ENCODE measurements at regions not wholly inside any gene's neighbourhood (a gene's known extent, or its start where the extent isn't known, plus 50 kb on each side); places are given as distances from the start of the nearest gene placed in this dataset.

DNA sequence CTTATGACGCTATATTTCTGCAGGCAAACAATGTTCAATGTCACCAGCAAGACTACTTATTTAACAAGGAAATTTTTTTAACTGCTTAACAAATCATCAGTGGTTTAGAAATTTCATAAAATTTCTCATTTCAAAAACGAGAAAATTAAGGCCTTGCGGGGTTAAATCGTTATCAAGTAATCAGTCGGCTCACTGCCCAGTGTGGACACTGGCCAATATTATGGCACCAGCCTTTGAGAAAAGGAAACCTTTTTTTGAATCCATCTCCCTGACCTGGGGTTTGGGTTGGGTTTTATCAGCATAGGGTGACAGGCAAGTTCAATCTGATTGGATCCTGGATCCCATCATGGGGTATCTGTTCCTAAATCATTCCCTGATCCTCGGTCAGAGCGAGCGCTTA, 461.2 kb downstream of the SETD4 start:
- TF ChIP-seq ZBTB7A (IDR thresholded peaks at IDR 0.05; ENCODE audit: low read depth) (no peak), RAD21 (IDR thresholded peaks at IDR 0.05; ENCODE audit: low read depth) (no peak), YY1 (IDR thresholded peaks at IDR 0.05; ENCODE audit: low read depth) (no peak), FOXM1 (IDR thresholded peaks at IDR 0.05; ENCODE audit: borderline replicate concordance, low read depth) (no peak), TCF12 (IDR thresholded peaks at IDR 0.05; ENCODE audit: low read depth) (no peak), TEAD4 (IDR thresholded peaks at IDR 0.05) (no peak), TAF1 (IDR thresholded peaks at IDR 0.05; ENCODE audit: low read depth) (no peak), CEBPB (IDR thresholded peaks at IDR 0.05) (no peak), EP300 (IDR thresholded peaks at IDR 0.05; ENCODE audit: borderline replicate concordance) (no peak), NFIC (IDR thresholded peaks at IDR 0.05) (no peak), CREB1 (IDR thresholded peaks at IDR 0.05; ENCODE audit: low read depth) (no peak), EGR1 (IDR thresholded peaks at IDR 0.05) (no peak)
- TF ChIP-seq, protein P1, sequence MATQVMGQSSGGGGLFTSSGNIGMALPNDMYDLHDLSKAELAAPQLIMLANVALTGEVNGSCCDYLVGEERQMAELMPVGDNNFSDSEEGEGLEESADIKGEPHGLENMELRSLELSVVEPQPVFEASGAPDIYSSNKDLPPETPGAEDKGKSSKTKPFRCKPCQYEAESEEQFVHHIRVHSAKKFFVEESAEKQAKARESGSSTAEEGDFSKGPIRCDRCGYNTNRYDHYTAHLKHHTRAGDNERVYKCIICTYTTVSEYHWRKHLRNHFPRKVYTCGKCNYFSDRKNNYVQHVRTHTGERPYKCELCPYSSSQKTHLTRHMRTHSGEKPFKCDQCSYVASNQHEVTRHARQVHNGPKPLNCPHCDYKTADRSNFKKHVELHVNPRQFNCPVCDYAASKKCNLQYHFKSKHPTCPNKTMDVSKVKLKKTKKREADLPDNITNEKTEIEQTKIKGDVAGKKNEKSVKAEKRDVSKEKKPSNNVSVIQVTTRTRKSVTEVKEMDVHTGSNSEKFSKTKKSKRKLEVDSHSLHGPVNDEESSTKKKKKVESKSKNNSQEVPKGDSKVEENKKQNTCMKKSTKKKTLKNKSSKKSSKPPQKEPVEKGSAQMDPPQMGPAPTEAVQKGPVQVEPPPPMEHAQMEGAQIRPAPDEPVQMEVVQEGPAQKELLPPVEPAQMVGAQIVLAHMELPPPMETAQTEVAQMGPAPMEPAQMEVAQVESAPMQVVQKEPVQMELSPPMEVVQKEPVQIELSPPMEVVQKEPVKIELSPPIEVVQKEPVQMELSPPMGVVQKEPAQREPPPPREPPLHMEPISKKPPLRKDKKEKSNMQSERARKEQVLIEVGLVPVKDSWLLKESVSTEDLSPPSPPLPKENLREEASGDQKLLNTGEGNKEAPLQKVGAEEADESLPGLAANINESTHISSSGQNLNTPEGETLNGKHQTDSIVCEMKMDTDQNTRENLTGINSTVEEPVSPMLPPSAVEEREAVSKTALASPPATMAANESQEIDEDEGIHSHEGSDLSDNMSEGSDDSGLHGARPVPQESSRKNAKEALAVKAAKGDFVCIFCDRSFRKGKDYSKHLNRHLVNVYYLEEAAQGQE (IDR thresholded peaks at IDR 0.05; ENCODE audit: low read depth): no peak
- TF ChIP-seq, protein P2, sequence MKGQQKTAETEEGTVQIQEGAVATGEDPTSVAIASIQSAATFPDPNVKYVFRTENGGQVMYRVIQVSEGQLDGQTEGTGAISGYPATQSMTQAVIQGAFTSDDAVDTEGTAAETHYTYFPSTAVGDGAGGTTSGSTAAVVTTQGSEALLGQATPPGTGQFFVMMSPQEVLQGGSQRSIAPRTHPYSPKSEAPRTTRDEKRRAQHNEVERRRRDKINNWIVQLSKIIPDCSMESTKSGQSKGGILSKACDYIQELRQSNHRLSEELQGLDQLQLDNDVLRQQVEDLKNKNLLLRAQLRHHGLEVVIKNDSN (IDR thresholded peaks at IDR 0.05): no peak
- TF ChIP-seq, protein P3, sequence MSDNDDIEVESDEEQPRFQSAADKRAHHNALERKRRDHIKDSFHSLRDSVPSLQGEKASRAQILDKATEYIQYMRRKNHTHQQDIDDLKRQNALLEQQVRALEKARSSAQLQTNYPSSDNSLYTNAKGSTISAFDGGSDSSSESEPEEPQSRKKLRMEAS (IDR thresholded peaks at IDR 0.05): no peak

DNA sequence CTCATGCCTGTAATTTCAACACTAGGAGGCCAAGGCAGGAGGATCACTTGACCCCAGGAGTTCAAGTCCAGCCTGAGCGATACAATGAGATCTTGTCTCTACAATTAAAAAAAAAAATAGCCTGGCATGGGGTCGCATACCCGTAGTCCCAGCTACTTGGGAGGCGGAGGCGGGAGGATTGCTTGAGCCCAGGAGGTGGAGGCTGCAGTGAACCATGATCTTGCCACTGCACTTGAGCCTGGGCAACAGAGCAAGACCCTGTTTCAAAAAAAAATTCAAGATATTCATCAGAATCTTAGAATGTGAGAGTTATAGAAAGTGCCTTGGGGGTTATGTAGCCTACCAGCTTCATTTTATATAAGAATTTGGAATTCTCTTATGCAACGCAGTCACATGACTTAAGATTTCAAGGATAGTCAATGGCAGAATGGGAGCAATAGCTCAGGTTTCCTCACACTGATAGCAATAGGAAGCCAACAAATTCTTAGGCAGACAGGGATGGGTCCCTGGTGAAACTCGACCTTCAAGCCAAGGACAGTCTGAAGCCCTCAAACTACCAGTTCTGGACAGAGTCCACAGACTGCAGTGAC, 462.5 kb downstream of the SETD4 start:
- TF ChIP-seq, protein P3 (IDR thresholded peaks at IDR 0.05): no peak
- TF ChIP-seq FOXM1 (IDR thresholded peaks at IDR 0.05; ENCODE audit: borderline replicate concordance, low read depth): no peak
- no peak for TF ChIP-seq NFIC (IDR thresholded peaks at IDR 0.05)
- TF ChIP-seq, protein P2 (IDR thresholded peaks at IDR 0.05): no peak
- no peak for TF ChIP-seq ZBTB7A (IDR thresholded peaks at IDR 0.05; ENCODE audit: low read depth)
- no peak for TF ChIP-seq EGR1 (IDR thresholded peaks at IDR 0.05)
- TF ChIP-seq RAD21 (IDR thresholded peaks at IDR 0.05; ENCODE audit: low read depth): no peak
- TF ChIP-seq EP300 (IDR thresholded peaks at IDR 0.05; ENCODE audit: borderline replicate concordance): no peak
- no peak for TF ChIP-seq CREB1 (IDR thresholded peaks at IDR 0.05; ENCODE audit: low read depth)
- TF ChIP-seq TCF12 (IDR thresholded peaks at IDR 0.05; ENCODE audit: low read depth): no peak
- TF ChIP-seq, protein P1 (IDR thresholded peaks at IDR 0.05; ENCODE audit: low read depth): no peak
- no peak for TF ChIP-seq CEBPB (IDR thresholded peaks at IDR 0.05)
- TF ChIP-seq YY1 (IDR thresholded peaks at IDR 0.05; ENCODE audit: low read depth): no peak
- no peak for TF ChIP-seq TAF1 (IDR thresholded peaks at IDR 0.05; ENCODE audit: low read depth)
- TF ChIP-seq TEAD4 (IDR thresholded peaks at IDR 0.05): no peak

DNA sequence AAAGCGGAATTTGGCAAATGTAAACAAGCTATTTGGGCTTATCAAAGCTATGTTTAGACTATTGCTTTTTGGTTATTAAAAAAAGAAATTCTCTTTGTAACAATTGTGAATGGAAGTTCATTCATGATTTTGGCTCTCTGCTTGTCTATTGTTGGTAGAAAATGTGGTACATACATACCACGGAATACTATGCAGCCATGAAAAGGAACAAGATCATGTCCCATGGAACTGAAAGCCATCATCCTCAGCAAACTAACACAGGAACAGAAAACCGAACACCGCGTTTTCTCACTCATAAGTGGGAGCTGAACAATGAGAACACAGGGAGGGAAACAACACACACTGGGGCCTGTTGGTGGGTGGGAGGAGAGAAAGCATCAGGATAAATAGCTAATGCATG, 465.4 kb downstream of the SETD4 start:
- TF ChIP-seq, protein P3 (IDR thresholded peaks at IDR 0.05): no peak
- TF ChIP-seq, protein P1 (IDR thresholded peaks at IDR 0.05; ENCODE audit: low read depth): no peak
- TF ChIP-seq CEBPB (IDR thresholded peaks at IDR 0.05): no peak
- TF ChIP-seq CREB1 (IDR thresholded peaks at IDR 0.05; ENCODE audit: low read depth): no peak
- no peak for TF ChIP-seq EP300 (IDR thresholded peaks at IDR 0.05; ENCODE audit: borderline replicate concordance)
- TF ChIP-seq YY1 (IDR thresholded peaks at IDR 0.05; ENCODE audit: low read depth): no peak
- TF ChIP-seq ZBTB7A (IDR thresholded peaks at IDR 0.05; ENCODE audit: low read depth): no peak
- TF ChIP-seq, protein P2 (IDR thresholded peaks at IDR 0.05): no peak
- TF ChIP-seq EGR1 (IDR thresholded peaks at IDR 0.05): no peak
- no peak for TF ChIP-seq TAF1 (IDR thresholded peaks at IDR 0.05; ENCODE audit: low read depth)
- TF ChIP-seq TCF12 (IDR thresholded peaks at IDR 0.05; ENCODE audit: low read depth): no peak
- no peak for TF ChIP-seq FOXM1 (IDR thresholded peaks at IDR 0.05; ENCODE audit: borderline replicate concordance, low read depth)
- TF ChIP-seq TEAD4 (IDR thresholded peaks at IDR 0.05): no peak
- no peak for TF ChIP-seq NFIC (IDR thresholded peaks at IDR 0.05)
- no peak for TF ChIP-seq RAD21 (IDR thresholded peaks at IDR 0.05; ENCODE audit: low read depth)

Measured in Ishikawa (cell line).